ENCODE measurements at regions not wholly inside any gene's neighbourhood (a gene's known extent, or its start where the extent isn't known, plus 50 kb on each side); places are given as distances from the start of the nearest gene placed in this dataset.

- no peak for TF ChIP-seq CTCF (IDR thresholded peaks at IDR 0.05 in 4 of 5, conservative IDR thresholded peaks at IDR 0.05 in 1 of 5)
- no peak for TF ChIP-seq POLR2A (IDR thresholded peaks at IDR 0.05)
Observed at GRCh38 chr2:5937851-5938565, 245.8 kb downstream of the SOX11 start.

Measured in gastrocnemius medialis (tissue), 4 donors.